ENCODE measurements at regions not wholly inside any gene's neighbourhood (a gene's known extent, or its start where the extent isn't known, plus 50 kb on each side); places are given as distances from the start of the nearest gene placed in this dataset.

GRCh38 chr3:116905334-116905733 is 195.8 kb downstream of the TUSC7 start:
- H3K9me3 ChIP-seq, result no peaks in the 10 kb centered on the region
- TF ChIP-seq CTCF (IDR thresholded peaks at IDR 0.05) (no peak), POLR2A (IDR thresholded peaks at IDR 0.05) (no peak)
- no peaks in the 10 kb centered on the region for H3K4me1 ChIP-seq
- no peak overlapping the region for H3K27ac ChIP-seq
- no peaks in the 10 kb centered on the region for H3K27me3 ChIP-seq
- H3K4me3 ChIP-seq, result no peak overlapping the region
- WGBS (ENCODE audit: insufficient coverage, low coverage, low lambda C conversion rate, missing lambda C conversion rate), result 38% methylated on average over 3 of the region's 3 CpGs
- no peak for DNase-seq
- no peak for ATAC-seq
- intact Hi-C loops (cut with DNase I), result no loop called here
- H3K36me3 ChIP-seq, result no peaks in the 10 kb centered on the region

GRCh38 chr3:116905794-116906193 is 196.2 kb downstream of the TUSC7 start:
- no peak for DNase-seq
- no peak for ATAC-seq
- H3K4me1 ChIP-seq, result no peaks in the 10 kb centered on the region
- H3K27ac ChIP-seq, result no peak overlapping the region
- no peak overlapping the region for H3K4me3 ChIP-seq
- intact Hi-C loops (cut with DNase I), result no loop called here
- H3K9me3 ChIP-seq, result no peaks in the 10 kb centered on the region
- 41% methylated on average over 2 of the region's 2 CpGs for WGBS (ENCODE audit: insufficient coverage, low coverage, low lambda C conversion rate, missing lambda C conversion rate)
- TF ChIP-seq POLR2A (IDR thresholded peaks at IDR 0.05) (no peak), CTCF (IDR thresholded peaks at IDR 0.05) (no peak)
- no peaks in the 10 kb centered on the region for H3K27me3 ChIP-seq
- H3K36me3 ChIP-seq, result no peaks in the 10 kb centered on the region

GRCh38 chr3:116912116-116912515 is 202.5 kb downstream of the TUSC7 start:
- Histone ChIP-seq H3K9me3 (no peaks in the 10 kb centered on the region), H3K4me3 (no peak overlapping the region), H3K27ac (no peak overlapping the region), H3K36me3 (no peaks in the 10 kb centered on the region), H3K27me3 (no peaks in the 10 kb centered on the region), H3K4me1 (no peaks in the 10 kb centered on the region)
- no peak for DNase-seq
- ATAC-seq, result no peak
- intact Hi-C loops (cut with DNase I), result no loop called here
- TF ChIP-seq POLR2A (IDR thresholded peaks at IDR 0.05), result no peak
- TF ChIP-seq CTCF (IDR thresholded peaks at IDR 0.05), result no peak
- 45% methylated on average over 1 of the region's 1 CpG for WGBS (ENCODE audit: insufficient coverage, low coverage, low lambda C conversion rate, missing lambda C conversion rate)

- Histone ChIP-seq H3K36me3 (no peaks in the 10 kb centered on the region), H3K27ac (no peak overlapping the region), H3K9me3 (no peaks in the 10 kb centered on the region), H3K4me1 (no peaks in the 10 kb centered on the region), H3K27me3 (no peaks in the 10 kb centered on the region), H3K4me3 (no peak overlapping the region)
- 31% methylated on average over 2 of the region's 2 CpGs for WGBS (ENCODE audit: insufficient coverage, low coverage, low lambda C conversion rate, missing lambda C conversion rate)
- DNase-seq, result no peak
- intact Hi-C loops (cut with DNase I), result no loop called here
- TF ChIP-seq POLR2A (IDR thresholded peaks at IDR 0.05) (no peak), CTCF (IDR thresholded peaks at IDR 0.05) (no peak)
- no peak for ATAC-seq
These were observed 204.4 kb downstream of the TUSC7 start for GRCh38 chr3:116914004-116914403.

GRCh38 chr3:116916836-116917235 is 207.3 kb downstream of the TUSC7 start:
- intact Hi-C loops (cut with DNase I), result no loop called here
- H3K4me1 ChIP-seq, result no peaks in the 10 kb centered on the region
- H3K36me3 ChIP-seq, result no peaks in the 10 kb centered on the region
- H3K9me3 ChIP-seq, result no peaks in the 10 kb centered on the region
- ATAC-seq (no peak), DNase-seq (no peak)
- H3K27me3 ChIP-seq, result no peaks in the 10 kb centered on the region
- TF ChIP-seq POLR2A (IDR thresholded peaks at IDR 0.05), result no peak
- TF ChIP-seq CTCF (IDR thresholded peaks at IDR 0.05), result no peak
- no peak overlapping the region for H3K27ac ChIP-seq
- H3K4me3 ChIP-seq, result no peak overlapping the region

Data from right lobe of liver (tissue), 6 donors.